H9 (cell line): ENCODE measurements at regions not wholly inside any gene's neighbourhood (a gene's known extent, or its start where the extent isn't known, plus 50 kb on each side); places are given as distances from the start of the nearest gene placed in this dataset.

Experiments
- DNase-seq: peaks from one replicate; pipeline ENCODE4 v3.0.0-alpha.2; 2017
- H2AFZ ChIP-seq: one replicate; pipeline ENCODE4 v1.6.1; 2013; ENCODE audit warnings: mild to moderate bottlenecking, low read length, control low read depth, moderate library complexity
- H2AK5ac ChIP-seq: 2 replicates; pipeline ENCODE4 v1.6.1; 2013; ENCODE audit warnings: low read length, control low read depth, mixed read lengths; ENCODE audit not compliant: insufficient read length
- H2BK120ac ChIP-seq: one replicate; pipeline ENCODE4 v1.6.1; 2013; ENCODE audit warnings: low read depth, mild to moderate bottlenecking, low read length, control low read depth, inconsistent platforms; ENCODE audit not compliant: poor library complexity, severe bottlenecking
- H2BK12ac ChIP-seq: 2 replicates; pipeline ENCODE4 v1.6.1; 2013; ENCODE audit warnings: low read length, control low read depth, mixed read lengths, low read depth; ENCODE audit not compliant: insufficient read length
- H2BK15ac ChIP-seq: 2 replicates; pipeline ENCODE4 v1.6.1; 2013; ENCODE audit warnings: low read depth, low read length, control low read depth
- H2BK20ac ChIP-seq: one replicate; pipeline ENCODE4 v1.6.1; 2013; ENCODE audit warnings: low read depth, mild to moderate bottlenecking, low read length, control low read depth, inconsistent platforms; ENCODE audit not compliant: poor library complexity, severe bottlenecking
- H2BK5ac ChIP-seq: 2 replicates; pipeline ENCODE4 v1.6.1; 2013; ENCODE audit warnings: low read length, control low read depth, mixed read lengths; ENCODE audit not compliant: insufficient read length
- H3K14ac ChIP-seq: 2 replicates; pipeline ENCODE4 v1.6.1; 2013; ENCODE audit warnings: low read length, control low read depth; ENCODE audit not compliant: insufficient read depth
- H3K18ac ChIP-seq: 2 replicates; pipeline ENCODE4 v1.6.1; 2013; ENCODE audit warnings: low read depth, mild to moderate bottlenecking, mixed read lengths, low read length, control low read depth; ENCODE audit not compliant: insufficient read length
- H3K23ac ChIP-seq: 2 replicates; pipeline ENCODE4 v1.6.1; 2013; ENCODE audit warnings: low read length, control low read depth, mixed read lengths, low read depth; ENCODE audit not compliant: insufficient read length
- H3K23me2 ChIP-seq: 2 replicates; pipeline ENCODE4 v1.6.1; 2013; ENCODE audit warnings: low read depth, mild to moderate bottlenecking, mixed read lengths, low read length, control low read depth; ENCODE audit not compliant: insufficient read length, poor library complexity, severe bottlenecking
- H3K27ac ChIP-seq: 2 replicates; pipeline ENCODE4 v1.5.1; 2013; ENCODE audit warnings: low read length, control low read depth, mixed read lengths, low read depth; ENCODE audit not compliant: insufficient read length
- H3K27me3 ChIP-seq: 2 replicates; pipeline ENCODE4 v1.6.1; 2013; ENCODE audit warnings: low read length, control low read depth, inconsistent platforms; ENCODE audit not compliant: insufficient read depth
- H3K4ac ChIP-seq: 2 replicates; pipeline ENCODE4 v1.6.1; 2013; ENCODE audit warnings: low read depth, mild to moderate bottlenecking, control low read depth, inconsistent platforms, low read length, moderate library complexity
- H3K4me1 ChIP-seq: 2 replicates; pipeline ENCODE4 v1.6.1; 2013; ENCODE audit warnings: low read length, control low read depth, inconsistent platforms; ENCODE audit not compliant: insufficient read depth
- H3K4me2 ChIP-seq: 2 replicates; pipeline ENCODE4 v1.6.1; 2013; ENCODE audit warnings: low read length, control low read depth, mixed read lengths; ENCODE audit not compliant: insufficient read length, insufficient read depth
- H3K56ac ChIP-seq: 2 replicates; pipeline ENCODE4 v1.6.1; 2013; ENCODE audit warnings: low read depth, mild to moderate bottlenecking, mixed read lengths, low read length, control low read depth; ENCODE audit not compliant: insufficient read length
- H3K79me1 ChIP-seq: 2 replicates; pipeline ENCODE4 v1.6.1; 2013; ENCODE audit warnings: low read depth, mild to moderate bottlenecking, moderate library complexity, low read length, control low read depth, inconsistent platforms; ENCODE audit not compliant: insufficient read depth, poor library complexity, severe bottlenecking
- H3K79me2 ChIP-seq: 2 replicates; pipeline ENCODE4 v1.6.1; 2013; ENCODE audit warnings: low read length, control low read depth, inconsistent platforms; ENCODE audit not compliant: insufficient read depth
- H3K9ac ChIP-seq: 2 replicates; pipeline ENCODE4 v1.6.1; 2013; ENCODE audit warnings: low read length, control low read depth, mixed read lengths; ENCODE audit not compliant: insufficient read length; ENCODE audit errors: extremely low read depth
- H3K9me3 ChIP-seq: one replicate; pipeline ENCODE4 v1.6.1; 2013; ENCODE audit warnings: low read depth, low read length, inconsistent platforms; ENCODE audit not compliant: control insufficient read depth
- H3T11ph ChIP-seq: one replicate; pipeline ENCODE4 v1.6.1; 2013; ENCODE audit warnings: mild to moderate bottlenecking, low read length, control low read depth, inconsistent platforms
- H4K20me1 ChIP-seq: one replicate; pipeline ENCODE4 v1.6.1; 2013; ENCODE audit not compliant: control insufficient read depth, insufficient read length, insufficient read depth
- H4K5ac ChIP-seq: 2 replicates; pipeline ENCODE4 v1.6.1; 2013; ENCODE audit warnings: low read depth, mild to moderate bottlenecking, mixed read lengths, low read length, control low read depth; ENCODE audit not compliant: insufficient read length
- H4K8ac ChIP-seq: replicated peaks from 2 replicates; pipeline ENCODE4 v1.6.1; 2013; ENCODE audit warnings: low read length, control low read depth, mixed read lengths, low read depth; ENCODE audit not compliant: insufficient read length
- H4K91ac ChIP-seq: 2 replicates; pipeline ENCODE4 v1.6.1; 2013; ENCODE audit warnings: low read depth, mild to moderate bottlenecking, moderate library complexity, mixed read lengths, low read length, control low read depth; ENCODE audit not compliant: insufficient read length
- H3K27ac Mint-ChIP-seq, 3 experiments: 2 replicates in 2 of 3; 3 replicates in 1 of 3; pipeline ENCODE4 v1.8.0; 2020 to 2021; ENCODE audit warnings: mixed read lengths in 3 of 3, mild to moderate bottlenecking in 1 of 3, moderate library complexity in 1 of 3
- H3K27me3 Mint-ChIP-seq: 2 replicates; pipeline ENCODE4 v1.8.0; 2021; ENCODE audit warnings: low read depth, mild to moderate bottlenecking, moderate library complexity, mixed read lengths
- H3K36me3 Mint-ChIP-seq, 3 experiments: 2 replicates in 2 of 3; 3 replicates in 1 of 3; pipeline ENCODE4 v1.8.0; 2020 to 2021; ENCODE audit warnings: low read depth in 3 of 3, mixed read lengths in 3 of 3; ENCODE audit not compliant: insufficient read depth in 1 of 3
- H3K4me1 Mint-ChIP-seq, 2 experiments: 2 replicates each; pipeline ENCODE4 v1.8.0; 2020; ENCODE audit warnings: mixed read lengths in 2 of 2
- H3K4me3 Mint-ChIP-seq, 2 experiments: 2 replicates in 1 of 2; 3 replicates in 1 of 2; pipeline ENCODE4 v1.8.0; 2020 to 2021; ENCODE audit warnings: mild to moderate bottlenecking in 2 of 2, mixed read lengths in 2 of 2, moderate library complexity in 1 of 2
- H3K9me3 Mint-ChIP-seq, 2 experiments: 2 replicates in 1 of 2; 3 replicates in 1 of 2; pipeline ENCODE4 v1.8.0; 2020; ENCODE audit warnings: mild to moderate bottlenecking in 2 of 2, mixed read lengths in 2 of 2, moderate library complexity in 1 of 2
- WGBS: extraction: QIAGEN DNeasy Blood & Tissue Kit; methylation state at CpG from one replicate; pipeline ENCODE4 v1.1.7; 2013; ENCODE audit warnings: missing lambda C conversion rate, low lambda C conversion rate, mixed read lengths; ENCODE audit not compliant: insufficient read length; ENCODE audit errors: extremely low coverage; 5-methylcytosine and 5-hydroxymethylcytosine counted together
- TF ChIP-seq, protein P1 (sequence below): fragments of 200-600 bp; sonication (generic); conservative IDR thresholded peaks from 3 replicates; pipeline ENCODE4 v1.8.0; 2021; ENCODE audit warnings: antibody characterized with exemption, mild to moderate bottlenecking

DNA sequence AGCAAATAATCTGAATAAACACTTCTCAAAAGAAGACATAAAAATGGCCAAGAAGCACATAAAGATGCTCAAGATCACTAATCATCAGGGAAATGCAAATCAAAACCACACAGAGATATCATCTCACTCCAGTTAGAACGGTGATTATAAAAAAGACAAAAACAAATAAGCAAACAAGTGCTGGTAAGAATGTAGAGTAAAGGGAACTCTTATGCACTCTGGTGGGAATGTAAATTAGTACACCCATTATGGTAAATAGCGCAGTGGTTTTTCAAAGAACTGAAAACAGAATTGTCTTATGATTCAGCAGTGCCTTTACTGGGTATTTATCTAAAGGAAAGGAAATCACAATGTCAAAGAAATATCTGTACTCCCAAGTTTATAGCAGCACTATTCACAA, 343.2 kb downstream of the HAPSTR1 start:
- no CpG with 5 or more reads among the region's 2 CpGs for WGBS
- H3K27me3 Mint-ChIP-seq = no peaks in the 10 kb centered on the region; the same call in 1 of the 2 replicates
- no peak overlapping the region for H3K4me2 ChIP-seq
- H2BK5ac ChIP-seq = no peak overlapping the region
- H4K8ac ChIP-seq = no peak overlapping the region
- H3K9me3 ChIP-seq = peaks cover 6% of the 10 kb centered on the region
- no peak overlapping the region for H3K14ac ChIP-seq
- H3K4me1 Mint-ChIP-seq = peaks cover 2 to 8% of the 10 kb centered on the region in 2 experiments
- H4K20me1 ChIP-seq = no peaks in the 10 kb centered on the region
- H3K36me3 Mint-ChIP-seq = peaks cover 0 to 9% (median 5%) of the 10 kb centered on the region in 3 experiments; a peak in 4 of 7 replicates
- H3K18ac ChIP-seq = no peak overlapping the region
- no peaks in the 10 kb centered on the region for H3K4me1 ChIP-seq
- H3K27me3 ChIP-seq = no peaks in the 10 kb centered on the region
- no peak overlapping the region for H2BK120ac ChIP-seq
- no peak for DNase-seq
- no peak overlapping the region for H2BK12ac ChIP-seq
- no peaks in the 10 kb centered on the region for H3K79me2 ChIP-seq
- no peak overlapping the region for H4K5ac ChIP-seq
- no peak overlapping the region for H3T11ph ChIP-seq
- H3K23me2 ChIP-seq = no peaks in the 10 kb centered on the region
- peaks cover 7 to 9% of the 10 kb centered on the region in 2 experiments; a peak in 4 of 5 replicates for H3K9me3 Mint-ChIP-seq
- H3K27ac Mint-ChIP-seq = no peak overlapping the region
- H3K4me3 Mint-ChIP-seq = no peak overlapping the region
- H2AK5ac ChIP-seq = no peak overlapping the region
- H3K23ac ChIP-seq = no peak overlapping the region
- TF ChIP-seq, protein P1, sequence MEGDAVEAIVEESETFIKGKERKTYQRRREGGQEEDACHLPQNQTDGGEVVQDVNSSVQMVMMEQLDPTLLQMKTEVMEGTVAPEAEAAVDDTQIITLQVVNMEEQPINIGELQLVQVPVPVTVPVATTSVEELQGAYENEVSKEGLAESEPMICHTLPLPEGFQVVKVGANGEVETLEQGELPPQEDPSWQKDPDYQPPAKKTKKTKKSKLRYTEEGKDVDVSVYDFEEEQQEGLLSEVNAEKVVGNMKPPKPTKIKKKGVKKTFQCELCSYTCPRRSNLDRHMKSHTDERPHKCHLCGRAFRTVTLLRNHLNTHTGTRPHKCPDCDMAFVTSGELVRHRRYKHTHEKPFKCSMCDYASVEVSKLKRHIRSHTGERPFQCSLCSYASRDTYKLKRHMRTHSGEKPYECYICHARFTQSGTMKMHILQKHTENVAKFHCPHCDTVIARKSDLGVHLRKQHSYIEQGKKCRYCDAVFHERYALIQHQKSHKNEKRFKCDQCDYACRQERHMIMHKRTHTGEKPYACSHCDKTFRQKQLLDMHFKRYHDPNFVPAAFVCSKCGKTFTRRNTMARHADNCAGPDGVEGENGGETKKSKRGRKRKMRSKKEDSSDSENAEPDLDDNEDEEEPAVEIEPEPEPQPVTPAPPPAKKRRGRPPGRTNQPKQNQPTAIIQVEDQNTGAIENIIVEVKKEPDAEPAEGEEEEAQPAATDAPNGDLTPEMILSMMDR = no peak
- H2BK15ac ChIP-seq = no peak overlapping the region
- no peak overlapping the region for H3K27ac ChIP-seq
- no peak overlapping the region for H4K91ac ChIP-seq
- H2AFZ ChIP-seq = no peak overlapping the region
- no peak overlapping the region for H3K56ac ChIP-seq
- H2BK20ac ChIP-seq = no peak overlapping the region
- no peak overlapping the region for H3K4ac ChIP-seq
- H3K9ac ChIP-seq = no peak overlapping the region
- no peaks in the 10 kb centered on the region for H3K79me1 ChIP-seq
